NCI-H69 (cell line): ENCODE measurements at regions not wholly inside any gene's neighbourhood (a gene's known extent, or its start where the extent isn't known, plus 50 kb on each side); places are given as distances from the start of the nearest gene placed in this dataset.

ENCODE experiments used
- DNase-seq: peaks from one replicate; lab custom pipeline; 2025; lab: John Stamatoyannopoulos, UW

GRCh38 chr2:144081272-144081671 lies 438.6 kb downstream of the ZEB2 start:
- DNase-seq: no peak

- DNase-seq: peak; percentile 33
These were observed 440.1 kb downstream of the ZEB2 start for GRCh38 chr2:144079803-144080202.

- DNase-seq: peak; percentile 76
These were observed 440.9 kb downstream of the ZEB2 start for GRCh38 chr2:144078802-144079724.

GRCh38 chr2:144078106-144078505 lies 441.8 kb downstream of the ZEB2 start:
- DNase-seq: peak; percentile 6

GRCh38 chr2:144074450-144074849 lies 445.5 kb downstream of the ZEB2 start:
- DNase-seq: no peak

- DNase-seq: no peak
These were observed 448.5 kb downstream of the ZEB2 start for GRCh38 chr2:144071461-144071860.

- peak; percentile 17 for DNase-seq
These were observed 452.4 kb downstream of the ZEB2 start for GRCh38 chr2:144067506-144067905.

- no peak for DNase-seq
These were observed 456.3 kb downstream of the ZEB2 start for GRCh38 chr2:144063602-144064001.

GRCh38 chr2:144054911-144055310 lies 465.0 kb downstream of the ZEB2 start:
- no peak for DNase-seq

- no peak for DNase-seq
These were observed 467.8 kb downstream of the ZEB2 start for GRCh38 chr2:144052083-144052482.

GRCh38 chr2:144049137-144049536 lies 470.8 kb downstream of the ZEB2 start:
- DNase-seq: no peak

- DNase-seq: no peak
These were observed 471.3 kb downstream of the ZEB2 start for GRCh38 chr2:144048631-144049060.

- peak; percentile 1 for DNase-seq
These were observed 477.2 kb downstream of the ZEB2 start for GRCh38 chr2:144042751-144043150.

GRCh38 chr2:144041612-144042011 lies 478.3 kb downstream of the ZEB2 start:
- no peak for DNase-seq

GRCh38 chr2:144040834-144041233 lies 479.1 kb downstream of the ZEB2 start:
- no peak for DNase-seq

- no peak for DNase-seq
These were observed 487.4 kb downstream of the ZEB2 start for GRCh38 chr2:144032566-144032965.

- no peak for DNase-seq
These were observed 489.1 kb downstream of the ZEB2 start for GRCh38 chr2:144030791-144031190.

- DNase-seq: no peak
These were observed 492.3 kb downstream of the ZEB2 start for GRCh38 chr2:144027593-144027992.

GRCh38 chr2:144026753-144027152 lies 493.2 kb downstream of the ZEB2 start:
- DNase-seq: no peak

GRCh38 chr2:144020047-144020446 lies 499.9 kb downstream of the ZEB2 start:
- DNase-seq: no peak

GRCh38 chr2:144015655-144016245 lies 504.2 kb downstream of the ZEB2 start:
- no peak for DNase-seq

GRCh38 chr2:144015036-144015435 lies 504.9 kb downstream of the ZEB2 start:
- DNase-seq: peak; percentile 0

- DNase-seq: no peak
These were observed 505.8 kb downstream of the ZEB2 start for GRCh38 chr2:144014103-144014502.
